ENCODE measurements at regions not wholly inside any gene's neighbourhood (a gene's known extent, or its start where the extent isn't known, plus 50 kb on each side); places are given as distances from the start of the nearest gene placed in this dataset.

DNA sequence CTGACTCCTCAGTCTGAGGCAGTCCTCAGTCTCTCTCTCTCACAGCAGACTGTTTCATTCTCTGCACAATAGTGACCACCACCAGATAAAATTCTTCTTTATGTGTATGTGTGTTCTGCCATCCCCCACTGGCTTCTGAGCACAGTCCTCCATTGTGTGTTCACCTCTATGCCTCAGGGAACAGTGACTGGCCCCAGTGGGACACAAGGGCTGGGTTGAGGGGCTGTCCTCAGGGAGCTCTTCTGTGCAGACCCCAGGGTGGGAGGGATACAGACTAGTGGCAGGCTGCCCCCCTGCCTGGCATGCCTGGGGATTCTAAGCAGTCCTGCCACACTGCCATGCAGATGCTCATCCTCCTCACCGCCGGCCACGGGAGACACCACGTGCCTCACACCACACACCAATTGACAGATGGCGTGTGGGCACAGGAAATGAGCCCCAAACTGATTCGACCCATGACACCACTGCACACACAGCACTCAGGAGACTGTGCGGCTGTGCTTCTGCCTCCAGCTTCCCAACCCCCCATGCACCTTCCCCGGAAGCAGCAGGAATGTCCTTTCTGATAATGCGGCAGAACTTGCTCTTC, 237.6 kb upstream of the CHRNA7 start:
- no peaks in the 10 kb centered on the region for H3K36me3 ChIP-seq
- no peaks in the 10 kb centered on the region for H3K9me3 ChIP-seq
- no peak for DNase-seq (ENCODE audit: low spot score)
- intact Hi-C loops (cut with DNase I), result no loop called here
- 87% methylated on average over 7 of the region's 9 CpGs for WGBS
- no peak overlapping the region for H3K4me3 ChIP-seq
- no peak overlapping the region for H3K27ac ChIP-seq
- H3K27me3 ChIP-seq (replicated peaks; ENCODE audit: insufficient read depth), result no peaks in the 10 kb centered on the region
- TF ChIP-seq POLR2A (IDR thresholded peaks at IDR 0.05) (no peak), CTCF (IDR thresholded peaks at IDR 0.05) (no peak), POLR2AphosphoS5 (IDR thresholded peaks at IDR 0.05) (no peak)
- H3K4me1 ChIP-seq (replicated peaks), result no peaks in the 10 kb centered on the region

- Histone ChIP-seq H3K9me3 (no peaks in the 10 kb centered on the region), H3K4me1 (replicated peaks) (no peaks in the 10 kb centered on the region), H3K36me3 (no peaks in the 10 kb centered on the region), H3K4me3 (no peak overlapping the region), H3K27me3 (replicated peaks; ENCODE audit: insufficient read depth) (no peaks in the 10 kb centered on the region), H3K27ac (no peak overlapping the region)
- TF ChIP-seq POLR2AphosphoS5 (IDR thresholded peaks at IDR 0.05) (no peak), POLR2A (IDR thresholded peaks at IDR 0.05) (no peak), CTCF (IDR thresholded peaks at IDR 0.05) (no peak)
- intact Hi-C loops (cut with DNase I), result no loop called here
- WGBS, result 67% methylated on average over 1 of the region's 1 CpG
- DNase-seq (ENCODE audit: low spot score), result no peak
Observed at GRCh38 chr15:31799319-31799714, 231.0 kb upstream of the CHRNA7 start.

DNA sequence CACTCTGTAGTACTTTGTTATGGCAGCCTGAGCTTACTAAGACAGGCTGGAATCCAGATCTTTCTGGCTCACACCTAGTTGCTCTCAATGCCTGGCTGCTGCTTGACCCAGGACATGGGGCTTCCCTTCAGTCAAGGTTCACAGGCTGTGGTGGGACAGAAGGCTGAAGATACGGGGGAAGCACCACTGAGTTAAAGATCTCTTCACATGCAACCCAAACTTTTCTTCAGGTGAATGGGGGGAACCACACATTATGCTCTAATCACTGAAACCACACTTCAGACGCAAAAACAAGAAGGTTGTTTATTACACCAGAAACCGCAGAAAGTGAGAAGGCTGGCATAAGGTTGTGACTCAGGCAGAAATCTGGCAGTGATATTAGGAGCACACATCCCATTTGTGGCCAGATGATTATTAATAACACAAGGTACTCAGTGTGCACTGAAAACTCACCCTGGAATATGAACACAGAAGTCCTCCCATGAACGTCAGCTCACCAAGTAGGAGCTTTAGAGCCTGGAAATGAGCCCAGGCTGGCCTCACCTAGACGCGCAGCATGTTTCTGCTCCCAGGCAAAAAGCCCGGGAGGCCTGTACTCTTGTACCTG, 230.5 kb upstream of the CHRNA7 start:
- H3K27ac ChIP-seq, result no peak overlapping the region
- intact Hi-C loops (cut with DNase I), result no loop called here
- TF ChIP-seq POLR2AphosphoS5 (IDR thresholded peaks at IDR 0.05) (no peak), CTCF (IDR thresholded peaks at IDR 0.05) (no peak), POLR2A (IDR thresholded peaks at IDR 0.05) (no peak)
- 74% methylated on average over 7 of the region's 7 CpGs for WGBS
- no peak overlapping the region for H3K4me3 ChIP-seq
- no peaks in the 10 kb centered on the region for H3K4me1 ChIP-seq (replicated peaks)
- no peaks in the 10 kb centered on the region for H3K27me3 ChIP-seq (replicated peaks; ENCODE audit: insufficient read depth)
- no peak for DNase-seq (ENCODE audit: low spot score)
- no peaks in the 10 kb centered on the region for H3K36me3 ChIP-seq
- no peaks in the 10 kb centered on the region for H3K9me3 ChIP-seq

GRCh38 chr15:31801152-31801551, 229.2 kb upstream of the CHRNA7 start:
- TF ChIP-seq CTCF (IDR thresholded peaks at IDR 0.05) (no peak), POLR2AphosphoS5 (IDR thresholded peaks at IDR 0.05) (no peak), POLR2A (IDR thresholded peaks at IDR 0.05) (no peak)
- H3K27ac ChIP-seq, result no peak overlapping the region
- 77% methylated on average over 5 of the region's 5 CpGs for WGBS
- no peak overlapping the region for H3K4me3 ChIP-seq
- DNase-seq (ENCODE audit: low spot score), result no peak
- no peaks in the 10 kb centered on the region for H3K4me1 ChIP-seq (replicated peaks)
- no peaks in the 10 kb centered on the region for H3K27me3 ChIP-seq (replicated peaks; ENCODE audit: insufficient read depth)
- intact Hi-C loops (cut with DNase I), result no loop called here
- H3K9me3 ChIP-seq, result no peaks in the 10 kb centered on the region
- H3K36me3 ChIP-seq, result no peaks in the 10 kb centered on the region

DNA sequence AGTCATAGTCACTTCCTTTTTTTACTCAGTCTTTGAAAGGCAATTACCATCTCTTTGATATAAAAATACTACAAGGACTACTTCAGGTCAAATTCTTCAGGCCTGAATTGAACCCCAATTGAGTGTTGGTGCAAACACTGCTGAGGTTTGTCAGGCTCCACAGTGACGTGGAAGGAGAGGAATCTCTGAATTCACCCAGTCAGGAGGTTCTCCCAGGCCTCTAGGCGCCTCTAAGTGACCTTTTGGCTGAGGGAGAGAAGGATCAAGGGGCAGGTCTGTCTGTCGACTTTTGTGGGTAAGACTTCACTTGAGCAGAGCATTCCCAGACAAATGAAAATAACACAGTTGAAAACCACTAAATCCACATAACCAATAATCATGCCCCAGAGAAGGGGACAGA, 227.6 kb upstream of the CHRNA7 start:
- intact Hi-C loops (cut with DNase I), result no loop called here
- Histone ChIP-seq H3K4me3 (no peak overlapping the region), H3K36me3 (no peaks in the 10 kb centered on the region), H3K27me3 (replicated peaks; ENCODE audit: insufficient read depth) (no peaks in the 10 kb centered on the region), H3K4me1 (replicated peaks) (no peaks in the 10 kb centered on the region), H3K27ac (no peak overlapping the region), H3K9me3 (no peaks in the 10 kb centered on the region)
- 70% methylated on average over 3 of the region's 3 CpGs for WGBS
- TF ChIP-seq POLR2A (IDR thresholded peaks at IDR 0.05) (no peak), CTCF (IDR thresholded peaks at IDR 0.05) (no peak), POLR2AphosphoS5 (IDR thresholded peaks at IDR 0.05) (no peak)
- DNase-seq (ENCODE audit: low spot score), result no peak

Measured in prostate gland (tissue), 2 donors.